Stimulated activated naive CD8-positive, alpha-beta T cell treated with anti-CD3 and anti-CD28 coated beads, Interleukin-15, Interleukin-2, amounts not matched to agents 100 ng/mL and 50 ng/mL, for 24 hours (primary cell): ENCODE measurements at regions not wholly inside any gene's neighbourhood (a gene's known extent, or its start where the extent isn't known, plus 50 kb on each side); places are given as distances from the start of the nearest gene placed in this dataset.
"Not testable (repeated sequence)": the region's sequence is repeated elsewhere in the genome, so short reads cannot be mapped to it uniquely, and the experiment has no call there.

Experiments
- H3K27ac Mint-ChIP-seq: one replicate; pipeline ENCODE4 v1.8.0; 2021; ENCODE audit warnings: mild to moderate bottlenecking, mixed read lengths
- H3K27me3 Mint-ChIP-seq: one replicate; pipeline ENCODE4 v1.8.0; 2021; ENCODE audit warnings: mixed read lengths
- H3K36me3 Mint-ChIP-seq: one replicate; pipeline ENCODE4 v1.8.0; 2021; ENCODE audit warnings: low read depth, mixed read lengths
- H3K4me1 Mint-ChIP-seq: one replicate; pipeline ENCODE4 v1.8.0; 2021; ENCODE audit warnings: low read depth, mixed read lengths
- H3K4me3 Mint-ChIP-seq: one replicate; pipeline ENCODE4 v1.8.0; 2021; ENCODE audit warnings: mild to moderate bottlenecking, mixed read lengths
- H3K9me3 Mint-ChIP-seq: one replicate; pipeline ENCODE4 v1.8.0; 2021; ENCODE audit warnings: mixed read lengths

GRCh38 chr2:236380051-236380612, 115.9 kb upstream of the ASB18 start:
- Mint-ChIP-seq H3K27me3 (peaks cover 17% of the 10 kb centered on the region), H3K27ac (no peak overlapping the region), H3K9me3 (no peaks in the 10 kb centered on the region), H3K4me1 (peaks cover under 1% of the 10 kb centered on the region), H3K4me3 (no peak overlapping the region), H3K36me3 (no peaks in the 10 kb centered on the region)

GRCh38 chr2:236381253-236381652, 117.0 kb upstream of the ASB18 start:
- not testable (repeated sequence) for H3K36me3 Mint-ChIP-seq, H3K4me3 Mint-ChIP-seq, H3K27ac Mint-ChIP-seq, H3K4me1 Mint-ChIP-seq, H3K9me3 Mint-ChIP-seq, H3K27me3 Mint-ChIP-seq

GRCh38 chr2:236389284-236390216, 125.3 kb upstream of the ASB18 start:
- not testable (repeated sequence) for H3K36me3 Mint-ChIP-seq, H3K4me3 Mint-ChIP-seq, H3K27ac Mint-ChIP-seq, H3K9me3 Mint-ChIP-seq, H3K27me3 Mint-ChIP-seq, H3K4me1 Mint-ChIP-seq

GRCh38 chr2:236393101-236393500, 128.9 kb upstream of the ASB18 start:
- H3K27me3 Mint-ChIP-seq: peaks cover 7% of the 10 kb centered on the region
- H3K27ac Mint-ChIP-seq: no peak overlapping the region
- H3K4me3 Mint-ChIP-seq: no peak overlapping the region
- no peaks in the 10 kb centered on the region for H3K9me3 Mint-ChIP-seq
- H3K4me1 Mint-ChIP-seq: no peaks in the 10 kb centered on the region
- no peaks in the 10 kb centered on the region for H3K36me3 Mint-ChIP-seq

- no peak overlapping the region for H3K4me3 Mint-ChIP-seq
- peaks cover 7% of the 10 kb centered on the region for H3K27me3 Mint-ChIP-seq
- no peaks in the 10 kb centered on the region for H3K36me3 Mint-ChIP-seq
- no peaks in the 10 kb centered on the region for H3K9me3 Mint-ChIP-seq
- no peaks in the 10 kb centered on the region for H3K4me1 Mint-ChIP-seq
- H3K27ac Mint-ChIP-seq: no peak overlapping the region
Observed at GRCh38 chr2:236393581-236393980, 129.4 kb upstream of the ASB18 start.

GRCh38 chr2:236394571-236394970, 130.4 kb upstream of the ASB18 start:
- Mint-ChIP-seq H3K27me3 (peaks cover 7% of the 10 kb centered on the region), H3K4me1 (no peaks in the 10 kb centered on the region), H3K36me3 (no peaks in the 10 kb centered on the region), H3K4me3 (no peak overlapping the region), H3K27ac (no peak overlapping the region), H3K9me3 (no peaks in the 10 kb centered on the region)

GRCh38 chr2:236395067-236395466, 130.9 kb upstream of the ASB18 start:
- peaks cover 4% of the 10 kb centered on the region for H3K27me3 Mint-ChIP-seq
- no peaks in the 10 kb centered on the region for H3K9me3 Mint-ChIP-seq
- no peaks in the 10 kb centered on the region for H3K4me1 Mint-ChIP-seq
- H3K27ac Mint-ChIP-seq: no peak overlapping the region
- no peaks in the 10 kb centered on the region for H3K36me3 Mint-ChIP-seq
- no peak overlapping the region for H3K4me3 Mint-ChIP-seq

GRCh38 chr2:236396818-236397350, 132.7 kb upstream of the ASB18 start:
- Mint-ChIP-seq H3K27ac (no peak overlapping the region), H3K36me3 (no peaks in the 10 kb centered on the region), H3K4me3 (no peak overlapping the region), H3K27me3 (peaks cover 4% of the 10 kb centered on the region), H3K9me3 (no peaks in the 10 kb centered on the region), H3K4me1 (no peaks in the 10 kb centered on the region)

GRCh38 chr2:236397681-236398080, 133.5 kb upstream of the ASB18 start:
- H3K27me3 Mint-ChIP-seq: peaks cover 4% of the 10 kb centered on the region
- H3K9me3 Mint-ChIP-seq: no peaks in the 10 kb centered on the region
- H3K27ac Mint-ChIP-seq: no peak overlapping the region
- H3K4me1 Mint-ChIP-seq: no peaks in the 10 kb centered on the region
- no peak overlapping the region for H3K4me3 Mint-ChIP-seq
- no peaks in the 10 kb centered on the region for H3K36me3 Mint-ChIP-seq

GRCh38 chr2:236399409-236399808, 135.2 kb upstream of the ASB18 start:
- H3K27me3 Mint-ChIP-seq: no peaks in the 10 kb centered on the region
- H3K4me1 Mint-ChIP-seq: no peaks in the 10 kb centered on the region
- no peak overlapping the region for H3K4me3 Mint-ChIP-seq
- H3K27ac Mint-ChIP-seq: no peak overlapping the region
- H3K36me3 Mint-ChIP-seq: no peaks in the 10 kb centered on the region
- no peaks in the 10 kb centered on the region for H3K9me3 Mint-ChIP-seq

GRCh38 chr2:236400046-236400574, 135.9 kb upstream of the ASB18 start:
- Mint-ChIP-seq H3K27ac (no peak overlapping the region), H3K9me3 (no peaks in the 10 kb centered on the region), H3K36me3 (no peaks in the 10 kb centered on the region), H3K4me3 (no peak overlapping the region), H3K27me3 (no peaks in the 10 kb centered on the region), H3K4me1 (no peaks in the 10 kb centered on the region)

- Mint-ChIP-seq H3K4me3 (no peak overlapping the region), H3K9me3 (no peaks in the 10 kb centered on the region), H3K27me3 (no peaks in the 10 kb centered on the region), H3K36me3 (no peaks in the 10 kb centered on the region), H3K27ac (no peak overlapping the region), H3K4me1 (no peaks in the 10 kb centered on the region)
Observed at GRCh38 chr2:236400594-236401360, 136.6 kb upstream of the ASB18 start.

GRCh38 chr2:236402033-236402790, 138.0 kb upstream of the ASB18 start:
- H3K27me3 Mint-ChIP-seq: no peaks in the 10 kb centered on the region
- H3K4me1 Mint-ChIP-seq: no peaks in the 10 kb centered on the region
- H3K9me3 Mint-ChIP-seq: no peaks in the 10 kb centered on the region
- no peaks in the 10 kb centered on the region for H3K36me3 Mint-ChIP-seq
- H3K4me3 Mint-ChIP-seq: no peak overlapping the region
- H3K27ac Mint-ChIP-seq: no peak overlapping the region

- H3K4me1 Mint-ChIP-seq: no peaks in the 10 kb centered on the region
- no peaks in the 10 kb centered on the region for H3K9me3 Mint-ChIP-seq
- H3K27ac Mint-ChIP-seq: no peak overlapping the region
- H3K36me3 Mint-ChIP-seq: no peaks in the 10 kb centered on the region
- H3K27me3 Mint-ChIP-seq: no peaks in the 10 kb centered on the region
- no peak overlapping the region for H3K4me3 Mint-ChIP-seq
Observed at GRCh38 chr2:236403125-236403524, 138.9 kb upstream of the ASB18 start.
